PC-9 (cell line): ENCODE measurements at regions not wholly inside any gene's neighbourhood (a gene's known extent, or its start where the extent isn't known, plus 50 kb on each side); places are given as distances from the start of the nearest gene placed in this dataset.

Experiments
- EZH2 ChIP-seq: fragments of 200-600 bp; sonication (generic); IDR thresholded peaks from 2 replicates; pipeline ENCODE4 v1.8.0; 2017; ENCODE audit warnings: antibody characterized with exemption, low read depth
- TF ChIP-seq, protein P1 (sequence below): fragments of 200-600 bp; sonication (generic); conservative IDR thresholded peaks from 2 replicates; pipeline ENCODE4 v1.6.1; 2017; ENCODE audit warnings: mixed run types, antibody characterized with exemption, mild to moderate bottlenecking, moderate library complexity

DNA sequence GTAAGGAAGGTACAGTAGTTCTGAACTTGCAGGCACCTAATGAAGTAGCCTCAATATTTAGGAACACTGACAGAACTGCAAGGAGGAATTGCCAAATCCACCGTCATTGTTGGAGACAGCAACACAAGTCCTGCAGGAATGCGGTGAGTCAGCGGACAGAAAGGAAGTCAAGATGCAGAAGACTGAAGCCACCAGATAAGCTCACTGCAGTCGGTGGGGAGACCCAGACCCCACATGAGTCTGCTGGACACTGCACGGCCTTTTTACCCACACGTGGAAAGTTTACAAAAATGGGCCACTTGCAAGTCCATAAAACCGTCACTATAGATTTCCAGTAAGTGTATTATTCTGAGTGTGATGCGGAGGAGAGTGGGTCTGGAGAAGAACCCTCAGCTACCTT lies 1471.6 kb downstream of the TBC1D22A start:
- TF ChIP-seq, protein P1, sequence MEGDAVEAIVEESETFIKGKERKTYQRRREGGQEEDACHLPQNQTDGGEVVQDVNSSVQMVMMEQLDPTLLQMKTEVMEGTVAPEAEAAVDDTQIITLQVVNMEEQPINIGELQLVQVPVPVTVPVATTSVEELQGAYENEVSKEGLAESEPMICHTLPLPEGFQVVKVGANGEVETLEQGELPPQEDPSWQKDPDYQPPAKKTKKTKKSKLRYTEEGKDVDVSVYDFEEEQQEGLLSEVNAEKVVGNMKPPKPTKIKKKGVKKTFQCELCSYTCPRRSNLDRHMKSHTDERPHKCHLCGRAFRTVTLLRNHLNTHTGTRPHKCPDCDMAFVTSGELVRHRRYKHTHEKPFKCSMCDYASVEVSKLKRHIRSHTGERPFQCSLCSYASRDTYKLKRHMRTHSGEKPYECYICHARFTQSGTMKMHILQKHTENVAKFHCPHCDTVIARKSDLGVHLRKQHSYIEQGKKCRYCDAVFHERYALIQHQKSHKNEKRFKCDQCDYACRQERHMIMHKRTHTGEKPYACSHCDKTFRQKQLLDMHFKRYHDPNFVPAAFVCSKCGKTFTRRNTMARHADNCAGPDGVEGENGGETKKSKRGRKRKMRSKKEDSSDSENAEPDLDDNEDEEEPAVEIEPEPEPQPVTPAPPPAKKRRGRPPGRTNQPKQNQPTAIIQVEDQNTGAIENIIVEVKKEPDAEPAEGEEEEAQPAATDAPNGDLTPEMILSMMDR, result no peak
- TF ChIP-seq EZH2, result no peak
